ENCODE measurements at regions not wholly inside any gene's neighbourhood (a gene's known extent, or its start where the extent isn't known, plus 50 kb on each side); places are given as distances from the start of the nearest gene placed in this dataset.

GRCh38 chr16:54397190-54397835 is 110.7 kb upstream of the IRX3 start:
- DNase-seq (ENCODE audit: low spot score) (no peak), ATAC-seq (no peak)
- no peaks in the 10 kb centered on the region for H3K27me3 Mint-ChIP-seq (ENCODE audit: insufficient read depth, low read depth, poor library complexity)
- no peaks in the 10 kb centered on the region for H3K79me2 ChIP-seq (replicated peaks; ENCODE audit: insufficient read depth)
- H3K27me3 ChIP-seq (ENCODE audit: insufficient read depth): no peaks in the 10 kb centered on the region
- H3K4me2 ChIP-seq: no peak overlapping the region
- H3K9me3 Mint-ChIP-seq: no peaks in the 10 kb centered on the region; the same call in 2 of the 3 replicates
- no peaks in the 10 kb centered on the region for H4K20me1 ChIP-seq (replicated peaks; ENCODE audit: insufficient read depth)
- no peak overlapping the region for H3K27ac ChIP-seq (ENCODE audit: low read depth)
- no peaks in the 10 kb centered on the region for H3F3A ChIP-seq (replicated peaks; ENCODE audit: low read depth)
- H3K36me3 Mint-ChIP-seq (ENCODE audit: low read depth): no peaks in the 10 kb centered on the region
- no peaks in the 10 kb centered on the region for H3K4me1 ChIP-seq (ENCODE audit: insufficient read depth)
- H3K4me3 ChIP-seq: no peak overlapping the region
- no peak overlapping the region for H3K27ac Mint-ChIP-seq
- H3K9me2 ChIP-seq (ENCODE audit: insufficient read depth): no peaks in the 10 kb centered on the region
- H3K4me3 Mint-ChIP-seq: no peak overlapping the region
- TF ChIP-seq POLR2AphosphoS5 (IDR thresholded peaks at IDR 0.05; ENCODE audit: low read depth) (no peak), CTCF (conservative IDR thresholded peaks at IDR 0.05; ENCODE audit: low read depth in 2 of 2) (no peak), EZH2phosphoT487 (IDR thresholded peaks at IDR 0.05; ENCODE audit: unreplicated experiment) (no peak), JUNB (IDR thresholded peaks at IDR 0.05; ENCODE audit: unreplicated experiment) (no peak), REST (IDR thresholded peaks at IDR 0.05; ENCODE audit: unreplicated experiment) (no peak), ZNF114 (CRISPR knock-in tag; IDR thresholded peaks at IDR 0.05) (no peak)
- peak overlapping the region; percentile 59 for H2AFZ ChIP-seq
- no peaks in the 10 kb centered on the region for H3K4me1 Mint-ChIP-seq
- H3K36me3 ChIP-seq (ENCODE audit: insufficient read depth): no peaks in the 10 kb centered on the region

- no peak overlapping the region for H3K4me2 ChIP-seq
- no peak overlapping the region for H3K4me3 ChIP-seq
- no peaks in the 10 kb centered on the region for H3K79me2 ChIP-seq (replicated peaks; ENCODE audit: insufficient read depth)
- Mint-ChIP-seq H3K27me3 (ENCODE audit: insufficient read depth, low read depth, poor library complexity) (no peaks in the 10 kb centered on the region), H3K4me1 (peaks cover 16% of the 10 kb centered on the region), H3K4me3 (no peak overlapping the region), H3K27ac (no peak overlapping the region), H3K36me3 (ENCODE audit: low read depth) (no peaks in the 10 kb centered on the region), H3K9me3 (no peaks in the 10 kb centered on the region)
- no peak overlapping the region for H2AFZ ChIP-seq
- peaks cover 11% of the 10 kb centered on the region for H3K4me1 ChIP-seq (ENCODE audit: insufficient read depth)
- no peaks in the 10 kb centered on the region for H3K36me3 ChIP-seq (ENCODE audit: insufficient read depth)
- no peaks in the 10 kb centered on the region; the same call in 1 of the 2 replicates for H3K9me2 ChIP-seq (ENCODE audit: insufficient read depth)
- DNase-seq (ENCODE audit: low spot score) (no peak), ATAC-seq (no peak)
- no peaks in the 10 kb centered on the region for H4K20me1 ChIP-seq (replicated peaks; ENCODE audit: insufficient read depth)
- no peaks in the 10 kb centered on the region for H3K27me3 ChIP-seq (ENCODE audit: insufficient read depth)
- H3K27ac ChIP-seq (ENCODE audit: low read depth): no peak overlapping the region
- no peaks in the 10 kb centered on the region for H3F3A ChIP-seq (replicated peaks; ENCODE audit: low read depth)
- TF ChIP-seq REST (IDR thresholded peaks at IDR 0.05; ENCODE audit: unreplicated experiment) (no peak), ZNF114 (CRISPR knock-in tag; IDR thresholded peaks at IDR 0.05) (no peak), EZH2phosphoT487 (IDR thresholded peaks at IDR 0.05; ENCODE audit: unreplicated experiment) (no peak)
These were observed 103.4 kb upstream of the IRX3 start for GRCh38 chr16:54389836-54390494.
